ENCODE measurements at regions not wholly inside any gene's neighbourhood (a gene's known extent, or its start where the extent isn't known, plus 50 kb on each side); places are given as distances from the start of the nearest gene placed in this dataset.
A peak's percentile ranks its signal among the peaks of the same experiment; 100 is the strongest.

- TF ChIP-seq GATA2 (IDR thresholded peaks at IDR 0.05; ENCODE audit: low read depth, low read length) (no peak), GATA3 (IDR thresholded peaks at IDR 0.05; ENCODE audit: low read depth, low read length) (no peak)
Measured at GRCh38 chr2:12155303-12156051, 409.0 kb downstream of the LPIN1 start.

GRCh38 chr2:12156349-12156748 lies 409.9 kb downstream of the LPIN1 start:
- TF ChIP-seq GATA2 (IDR thresholded peaks at IDR 0.05; ENCODE audit: low read depth, low read length) (no peak), GATA3 (IDR thresholded peaks at IDR 0.05; ENCODE audit: low read depth, low read length) (no peak)

GRCh38 chr2:12161085-12161484 lies 414.7 kb downstream of the LPIN1 start:
- TF ChIP-seq GATA2 (IDR thresholded peaks at IDR 0.05; ENCODE audit: low read depth, low read length) (no peak), GATA3 (IDR thresholded peaks at IDR 0.05; ENCODE audit: low read depth, low read length) (no peak)

GRCh38 chr2:12162269-12163247 lies 416.1 kb downstream of the LPIN1 start:
- TF ChIP-seq GATA3 (IDR thresholded peaks at IDR 0.05; ENCODE audit: low read depth, low read length) (no peak), GATA2 (IDR thresholded peaks at IDR 0.05; ENCODE audit: low read depth, low read length) (no peak)

GRCh38 chr2:12163866-12164265 lies 417.4 kb downstream of the LPIN1 start:
- TF ChIP-seq GATA3 (IDR thresholded peaks at IDR 0.05; ENCODE audit: low read depth, low read length): no peak

GRCh38 chr2:12164689-12165088 lies 418.3 kb downstream of the LPIN1 start:
- TF ChIP-seq GATA3 (IDR thresholded peaks at IDR 0.05; ENCODE audit: low read depth, low read length) (no peak), GATA2 (IDR thresholded peaks at IDR 0.05; ENCODE audit: low read depth, low read length) (no peak)

GRCh38 chr2:12167525-12168317 lies 421.3 kb downstream of the LPIN1 start:
- TF ChIP-seq GATA2 (IDR thresholded peaks at IDR 0.05; ENCODE audit: low read depth, low read length) (no peak), GATA3 (IDR thresholded peaks at IDR 0.05; ENCODE audit: low read depth, low read length) (no peak)

GRCh38 chr2:12168354-12168753 lies 421.9 kb downstream of the LPIN1 start:
- TF ChIP-seq GATA3 (IDR thresholded peaks at IDR 0.05; ENCODE audit: low read depth, low read length) (no peak), GATA2 (IDR thresholded peaks at IDR 0.05; ENCODE audit: low read depth, low read length) (no peak)

- TF ChIP-seq GATA3 (IDR thresholded peaks at IDR 0.05; ENCODE audit: low read depth, low read length): no peak
Measured at GRCh38 chr2:12168791-12169388, 422.5 kb downstream of the LPIN1 start.

- TF ChIP-seq GATA2 (IDR thresholded peaks at IDR 0.05; ENCODE audit: low read depth, low read length): no peak
- no peak for TF ChIP-seq GATA3 (IDR thresholded peaks at IDR 0.05; ENCODE audit: low read depth, low read length)
Measured at GRCh38 chr2:12169721-12170120, 423.3 kb downstream of the LPIN1 start.

- TF ChIP-seq GATA2 (IDR thresholded peaks at IDR 0.05; ENCODE audit: low read depth, low read length): no peak
- TF ChIP-seq GATA3 (IDR thresholded peaks at IDR 0.05; ENCODE audit: low read depth, low read length): no peak
Measured at GRCh38 chr2:12170121-12170520, 423.7 kb downstream of the LPIN1 start.

- TF ChIP-seq GATA3 (IDR thresholded peaks at IDR 0.05; ENCODE audit: low read depth, low read length) (0 out of 2 replicates have a peak, but pooled peaks have one; percentile 25), GATA2 (IDR thresholded peaks at IDR 0.05; ENCODE audit: low read depth, low read length) (no peak)
Measured at GRCh38 chr2:12173271-12173942, 427.0 kb downstream of the LPIN1 start.

GRCh38 chr2:12173943-12174340 lies 427.5 kb downstream of the LPIN1 start:
- TF ChIP-seq GATA2 (IDR thresholded peaks at IDR 0.05; ENCODE audit: low read depth, low read length) (no peak), GATA3 (IDR thresholded peaks at IDR 0.05; ENCODE audit: low read depth, low read length) (no peak)

Measured in SH-SY5Y (cell line).